Mesenteric fat pad (tissue), 1 donor: ENCODE measurements at regions not wholly inside any gene's neighbourhood (a gene's known extent, or its start where the extent isn't known, plus 50 kb on each side); places are given as distances from the start of the nearest gene placed in this dataset.

Experiments
- DNase-seq: peaks from one replicate; pipeline ENCODE4 v3.0.0-alpha.2; 2020; ENCODE audit warnings: low spot score
- donor health status: DM: yes; HTN: yes; CAD: no.

GRCh38 chr20:60729135-60729900 lies 522.7 kb upstream of the CDH4 start:
- DNase-seq = no peak

GRCh38 chr20:60732322-60732721 lies 519.7 kb upstream of the CDH4 start:
- no peak for DNase-seq

DNA sequence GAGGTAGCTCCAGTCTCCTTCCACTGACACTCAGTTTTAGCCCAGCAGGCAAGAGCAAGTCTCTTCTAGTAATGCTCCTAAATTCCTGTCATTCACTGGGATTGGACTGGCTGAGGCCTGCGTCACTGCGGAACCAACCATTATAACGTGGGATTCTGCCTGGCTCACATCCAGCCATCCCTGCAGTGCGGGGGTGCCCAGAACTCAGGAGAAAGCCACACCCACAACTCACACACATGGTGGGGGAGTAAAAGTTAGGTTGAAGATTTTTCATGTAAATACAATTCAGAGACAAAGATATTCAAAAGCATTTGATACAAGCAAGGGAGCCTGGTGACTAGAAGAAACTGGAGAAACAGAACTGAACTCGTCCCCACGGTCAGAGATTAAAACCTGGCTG lies 504.0 kb upstream of the CDH4 start:
- DNase-seq = no peak

DNA sequence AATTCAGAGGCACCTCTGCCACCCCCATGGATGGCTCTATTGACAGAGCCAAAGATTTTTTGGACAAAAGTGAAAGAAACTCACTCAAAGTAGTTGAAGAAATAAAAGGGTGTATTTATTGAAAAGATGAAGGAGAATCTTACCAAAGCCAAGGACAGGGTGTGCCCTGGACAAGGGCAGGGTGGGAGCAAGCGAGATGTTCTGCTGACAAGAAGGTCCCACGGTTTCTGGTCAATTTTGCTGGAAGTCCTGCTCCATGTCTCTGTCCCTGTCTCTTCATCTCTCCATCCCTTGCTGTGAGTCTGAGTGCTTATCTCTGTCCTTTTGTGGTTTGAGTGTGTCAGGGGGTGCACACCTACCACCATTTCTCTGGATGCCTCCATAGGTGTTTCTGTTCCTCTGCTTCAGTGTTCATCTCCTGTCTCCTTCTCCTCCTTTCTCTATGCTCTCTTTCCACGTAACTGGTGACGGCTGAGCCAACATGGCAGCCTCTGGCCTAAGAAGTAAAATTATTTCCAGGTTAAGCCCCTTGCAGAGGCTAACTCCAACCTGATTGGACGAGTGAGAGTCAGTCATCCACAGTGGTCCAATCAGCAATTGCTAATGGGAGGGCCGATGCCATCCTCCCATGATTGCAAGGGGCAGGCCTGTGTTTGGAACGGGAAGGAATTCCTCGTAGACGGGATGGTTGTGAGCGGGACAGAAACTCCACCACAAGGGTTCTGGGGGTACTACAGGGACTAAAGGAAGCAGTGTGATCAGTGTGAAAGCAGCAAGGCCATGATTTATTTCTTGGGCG lies 502.1 kb upstream of the CDH4 start:
- DNase-seq = no peak

- no peak for DNase-seq
Observed at GRCh38 chr20:60750909-60751308, 501.2 kb upstream of the CDH4 start.

DNA sequence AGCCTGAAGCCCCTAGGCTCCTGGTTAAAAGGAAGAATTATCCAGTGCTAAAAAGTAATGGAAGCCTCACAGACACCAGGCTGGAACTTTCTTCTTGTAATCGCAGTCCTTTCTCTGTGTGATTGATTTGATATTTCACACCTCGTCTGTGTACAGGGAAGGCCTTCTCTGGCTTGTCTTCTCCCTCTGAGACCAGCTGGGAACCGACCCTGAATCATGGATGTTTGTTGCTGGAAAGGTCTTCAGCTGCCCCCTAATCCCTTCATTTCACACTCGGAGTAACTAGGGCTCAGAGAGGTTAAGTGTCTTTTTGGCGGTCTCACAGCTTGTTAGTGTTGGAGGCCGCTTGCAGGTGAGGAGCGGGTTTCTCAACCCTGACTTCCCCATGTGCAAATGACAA lies 500.2 kb upstream of the CDH4 start:
- DNase-seq = no peak

GRCh38 chr20:60752741-60753420 lies 499.2 kb upstream of the CDH4 start:
- DNase-seq = no peak

- no peak for DNase-seq
Observed at GRCh38 chr20:60754856-60755255, 497.2 kb upstream of the CDH4 start.

DNA sequence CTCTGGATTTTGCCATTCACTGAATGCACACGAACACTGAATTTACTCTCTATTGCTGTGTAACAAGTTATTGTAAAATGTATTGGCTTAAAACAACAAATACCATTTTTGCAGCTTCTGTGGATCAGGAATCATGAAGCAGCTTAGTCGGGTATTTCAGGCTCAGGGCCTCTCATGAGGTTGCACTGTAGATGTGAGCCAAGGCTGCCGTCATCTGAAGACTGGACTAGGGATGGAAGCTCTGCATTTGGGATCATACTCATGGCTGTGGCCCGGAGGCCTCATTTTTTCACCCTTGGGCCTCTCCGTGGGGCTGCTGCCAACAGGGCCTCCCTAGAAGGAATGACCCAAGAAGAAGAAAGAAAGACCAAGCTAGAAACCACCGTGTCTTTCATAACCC lies 492.4 kb upstream of the CDH4 start:
- DNase-seq = no peak

DNA sequence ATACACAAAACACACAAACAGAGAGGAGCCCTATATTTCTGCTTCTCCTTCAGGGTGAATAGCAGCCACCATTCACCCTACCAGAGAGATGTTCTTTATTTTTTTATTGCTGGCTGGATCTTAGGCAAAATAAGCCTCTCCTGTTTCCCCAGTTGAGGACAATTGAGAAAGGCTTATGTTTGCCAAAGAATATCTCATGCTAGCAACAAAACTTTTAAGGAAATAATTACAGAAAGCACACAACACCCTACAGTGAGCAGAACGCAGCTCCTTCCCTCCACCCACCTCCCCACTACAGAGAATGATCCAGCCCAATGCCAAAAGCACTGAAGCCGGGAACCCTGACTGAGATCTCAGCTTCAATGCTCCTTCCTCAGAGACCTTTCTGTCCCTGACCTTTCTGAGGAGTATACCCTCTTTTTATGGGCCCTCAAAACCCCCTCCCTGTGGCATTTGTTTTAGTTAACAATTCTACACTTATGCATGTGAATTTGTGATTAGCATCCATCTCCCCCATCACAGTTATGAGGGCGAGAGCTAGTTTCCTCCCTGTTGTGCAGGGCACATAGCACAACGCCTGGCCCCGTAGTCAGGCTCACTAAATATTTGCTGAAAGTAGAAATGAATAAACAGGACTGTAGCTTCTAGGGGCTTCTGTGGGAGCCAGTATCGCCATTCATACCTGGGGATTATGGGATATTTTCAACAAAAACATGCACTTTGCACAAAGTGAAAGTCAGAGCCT lies 491.6 kb upstream of the CDH4 start:
- DNase-seq = no peak

- DNase-seq = no peak
Observed at GRCh38 chr20:60761056-60761455, 491.0 kb upstream of the CDH4 start.

GRCh38 chr20:60762386-60762785 lies 489.7 kb upstream of the CDH4 start:
- DNase-seq = no peak

- no peak for DNase-seq
Observed at GRCh38 chr20:60764328-60764727, 487.7 kb upstream of the CDH4 start.

DNA sequence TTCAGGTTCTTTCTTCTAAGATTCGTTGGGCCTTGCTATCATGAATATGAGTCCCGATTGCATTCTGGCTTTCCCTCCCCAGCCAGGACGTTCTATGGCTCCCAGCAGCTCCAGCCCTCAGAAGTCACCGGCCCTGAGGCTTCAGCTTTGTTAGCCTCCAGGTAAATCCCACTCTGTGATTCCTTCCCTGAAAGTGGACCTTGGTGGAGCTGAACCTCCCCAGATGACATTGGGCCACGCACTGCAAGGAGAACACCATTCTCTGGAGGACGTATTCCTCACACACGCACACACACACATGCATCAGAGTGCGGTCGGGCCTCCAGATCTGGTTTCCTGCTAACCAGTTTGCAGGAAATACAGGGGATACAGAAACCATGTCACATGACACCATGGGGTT lies 487.3 kb upstream of the CDH4 start:
- no peak for DNase-seq

- no peak for DNase-seq
Observed at GRCh38 chr20:60765821-60766403, 486.1 kb upstream of the CDH4 start.

- no peak for DNase-seq
Observed at GRCh38 chr20:60768216-60768615, 483.8 kb upstream of the CDH4 start.

DNA sequence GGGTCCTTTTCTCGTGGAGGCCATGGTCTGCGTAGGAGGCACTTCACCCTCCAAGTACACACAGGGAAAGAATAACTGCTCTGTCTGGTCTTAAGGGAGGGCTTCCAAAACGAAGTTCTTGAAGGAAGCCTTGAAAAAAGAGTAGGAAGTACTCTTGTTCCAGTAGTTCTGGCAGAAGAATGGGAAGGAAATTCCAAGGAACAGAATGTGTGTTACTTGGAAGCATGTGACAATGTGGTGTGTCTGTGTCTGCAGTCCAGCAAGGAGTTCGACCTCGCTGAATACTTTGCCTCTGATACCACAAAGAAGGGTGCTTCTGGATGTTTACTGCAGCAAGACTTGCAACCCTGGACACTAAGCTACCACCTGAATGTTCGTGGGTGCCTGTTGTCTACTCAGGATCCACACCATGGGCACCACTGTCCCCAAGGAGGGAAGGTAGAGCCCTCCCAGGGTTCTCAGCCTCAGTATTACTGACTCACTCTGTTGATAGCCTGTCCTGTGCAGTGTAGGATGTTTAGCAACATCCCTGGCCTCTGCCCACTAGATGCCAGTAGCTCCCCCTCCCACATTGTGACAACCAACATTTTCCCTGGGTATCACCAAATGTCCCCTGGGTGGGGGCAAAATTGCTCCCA lies 471.6 kb upstream of the CDH4 start:
- no peak for DNase-seq

DNA sequence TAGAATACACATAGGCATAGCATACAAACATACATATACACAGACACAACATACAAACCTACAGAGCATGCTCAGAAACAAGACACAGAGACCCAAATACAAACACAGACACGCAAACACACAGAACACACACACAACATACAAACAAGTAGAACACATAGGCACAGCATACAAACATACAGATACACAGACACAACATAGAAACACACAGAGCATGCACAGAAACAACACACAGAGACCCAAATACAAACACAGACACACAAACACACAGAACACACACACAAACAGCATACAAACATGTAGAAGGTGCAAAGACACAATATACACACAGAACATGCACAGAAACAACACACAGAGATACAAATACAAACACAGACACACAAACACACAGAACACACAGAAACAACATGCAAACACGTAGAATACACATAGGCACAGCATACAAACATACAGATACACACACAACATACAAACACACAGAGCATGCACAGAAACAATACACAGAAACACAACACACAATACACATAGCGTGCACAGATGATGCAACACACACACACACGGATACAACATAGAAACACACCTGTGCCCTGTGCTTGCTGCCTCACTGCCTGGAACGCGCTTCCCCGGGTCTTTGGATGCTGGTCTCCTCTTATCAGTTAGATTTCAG lies 469.0 kb upstream of the CDH4 start:
- no peak for DNase-seq

DNA sequence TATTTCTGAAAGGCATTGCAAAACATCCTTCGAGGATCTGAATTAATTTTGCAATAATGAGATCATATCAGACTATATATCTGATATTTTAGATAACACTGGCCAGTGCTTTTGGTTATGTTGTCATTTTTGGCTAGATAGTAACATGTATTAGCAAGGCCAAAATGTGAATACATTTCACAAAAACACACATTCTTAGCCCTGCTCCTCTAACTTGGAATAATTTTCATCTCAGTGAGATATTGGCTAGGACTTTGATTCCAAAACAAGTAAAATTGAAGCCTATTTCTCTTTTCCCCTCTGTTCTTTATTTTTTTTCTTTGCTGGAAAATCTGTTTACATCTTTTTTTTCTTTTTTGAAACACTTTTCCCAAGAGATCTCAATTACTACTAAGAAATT lies 466.8 kb upstream of the CDH4 start:
- no peak for DNase-seq

DNA sequence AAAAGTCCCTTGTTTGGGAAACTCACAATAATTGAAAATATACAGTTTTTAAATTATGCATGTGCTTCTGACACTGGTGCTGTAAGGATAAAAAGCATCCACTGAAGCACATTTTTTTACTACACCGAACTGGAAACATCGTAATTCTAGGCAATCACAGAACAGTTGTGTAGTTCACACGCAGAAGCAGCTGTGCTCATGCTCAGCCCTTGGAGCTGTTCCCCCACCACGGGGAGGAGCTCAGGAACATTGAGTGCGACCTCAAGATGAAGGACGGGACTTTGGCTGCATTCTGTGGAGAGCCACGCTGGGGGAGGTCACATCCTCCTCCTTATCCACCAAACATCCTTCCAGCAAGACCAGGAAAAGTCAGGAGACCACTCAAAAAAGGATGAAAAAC lies 466.3 kb upstream of the CDH4 start:
- no peak for DNase-seq
